GM19372 (cell line): ENCODE measurements at regions not wholly inside any gene's neighbourhood (a gene's known extent, or its start where the extent isn't known, plus 50 kb on each side); places are given as distances from the start of the nearest gene placed in this dataset.
"Not testable (repeated sequence)": the region's sequence is repeated elsewhere in the genome, so short reads cannot be mapped to it uniquely, and the experiment has no call there.

Experiments
- ATAC-seq: cut with Tn5 transposase; IDR thresholded peaks from one replicate; pipeline ENCODE4 v1.9.1; 2021; ENCODE audit warnings: mild to moderate bottlenecking, low read depth, moderate library complexity; ENCODE audit not compliant: unreplicated experiment

DNA sequence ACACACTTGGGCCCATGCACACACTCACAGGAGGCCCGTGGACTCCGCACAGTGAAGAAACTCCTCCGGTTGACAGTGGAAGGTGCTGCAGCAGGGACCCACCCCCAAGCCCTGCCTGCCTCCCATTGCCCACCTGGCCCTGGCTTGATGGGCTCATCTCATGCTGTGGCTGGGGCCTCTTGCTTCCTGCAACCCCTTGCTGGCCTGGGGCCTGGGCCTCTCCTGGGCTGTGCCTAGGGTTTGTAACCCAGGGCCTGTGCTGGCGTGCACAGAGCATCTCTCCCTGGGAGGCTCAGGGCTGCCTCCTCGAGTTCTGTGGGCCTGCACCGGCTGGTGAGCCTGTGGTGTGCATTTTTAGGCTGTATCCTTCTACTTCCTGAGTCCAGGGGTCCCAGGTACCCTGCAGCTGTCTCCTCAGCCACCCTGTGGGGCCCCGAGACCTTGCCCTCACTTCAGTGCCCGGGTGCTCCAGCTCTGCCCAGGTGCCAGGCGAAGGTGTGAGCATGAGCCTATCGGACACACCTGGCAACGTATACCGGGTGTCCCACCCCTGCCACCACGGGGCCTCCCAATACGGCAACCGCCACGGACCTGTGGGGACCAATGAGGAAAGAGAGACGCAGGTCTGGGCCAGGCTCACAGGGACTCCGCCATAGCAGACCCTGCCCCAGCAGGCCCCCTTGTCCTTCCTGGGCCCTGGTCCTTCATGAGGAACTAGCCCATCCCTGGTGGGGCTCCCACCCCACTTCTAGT is 158.3 kb upstream of the POTEB2 start:
- ATAC-seq = not testable (repeated sequence)

DNA sequence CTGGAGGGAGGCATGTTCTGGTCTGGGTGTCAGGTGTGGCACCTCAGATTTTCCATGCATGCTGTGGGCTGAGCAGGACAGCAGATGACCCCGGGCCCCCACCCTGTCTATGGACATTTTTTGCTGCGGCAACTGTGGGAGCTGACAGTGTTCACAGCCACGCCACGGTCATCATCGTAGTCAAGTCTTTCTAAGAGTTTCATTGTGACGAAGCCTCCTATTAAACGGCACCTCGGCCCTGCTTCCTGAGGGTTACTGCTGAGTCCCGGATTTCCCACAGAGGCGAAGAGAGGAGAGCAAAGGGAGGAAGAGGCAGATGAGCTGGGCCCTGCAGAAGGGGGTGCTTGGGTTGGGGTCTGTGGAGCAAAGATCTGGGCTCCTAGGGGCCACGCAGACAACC is 152.1 kb upstream of the POTEB2 start:
- not testable (repeated sequence) for ATAC-seq

DNA sequence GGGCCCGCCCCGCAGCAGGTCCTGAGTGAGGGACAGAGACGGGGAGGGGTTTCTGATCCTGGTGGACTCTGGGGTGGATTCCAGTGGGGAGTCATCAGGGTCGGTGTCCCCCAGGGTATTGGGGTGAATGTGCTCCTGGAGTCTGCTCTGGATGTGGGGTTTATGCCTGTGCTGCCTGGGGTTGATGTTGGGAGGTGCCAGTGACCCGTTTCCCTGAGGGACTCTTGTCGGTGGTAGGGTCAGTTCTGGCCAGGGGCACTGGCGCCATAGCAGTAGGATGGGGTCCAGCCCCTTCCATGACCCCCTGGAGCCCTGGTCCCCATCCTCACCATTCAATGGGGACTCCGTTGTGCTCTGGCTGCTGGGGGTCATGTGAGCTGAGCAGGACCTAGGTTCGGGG is 151.2 kb upstream of the POTEB2 start:
- ATAC-seq = not testable (repeated sequence)

DNA sequence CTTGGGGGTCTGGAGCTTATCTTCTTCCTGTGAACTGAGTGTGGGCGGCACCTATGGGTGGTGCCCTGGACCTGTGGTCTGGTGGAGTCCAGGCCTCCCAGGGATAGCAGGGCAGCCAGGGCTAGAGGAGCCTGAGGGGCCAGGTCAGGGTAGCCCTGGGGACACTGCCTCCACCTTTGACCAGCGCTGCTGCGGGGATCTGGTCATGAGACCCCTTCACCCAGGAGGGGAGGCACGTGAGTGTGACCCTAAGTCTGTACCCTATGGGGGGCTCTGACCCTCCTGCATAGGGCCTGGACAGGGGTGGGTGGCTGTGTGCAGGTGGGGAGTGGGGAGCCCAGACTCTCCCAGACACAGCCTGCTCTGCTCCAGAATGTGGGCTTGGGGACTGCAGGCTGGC is 150.5 kb upstream of the POTEB2 start:
- not testable (repeated sequence) for ATAC-seq

DNA sequence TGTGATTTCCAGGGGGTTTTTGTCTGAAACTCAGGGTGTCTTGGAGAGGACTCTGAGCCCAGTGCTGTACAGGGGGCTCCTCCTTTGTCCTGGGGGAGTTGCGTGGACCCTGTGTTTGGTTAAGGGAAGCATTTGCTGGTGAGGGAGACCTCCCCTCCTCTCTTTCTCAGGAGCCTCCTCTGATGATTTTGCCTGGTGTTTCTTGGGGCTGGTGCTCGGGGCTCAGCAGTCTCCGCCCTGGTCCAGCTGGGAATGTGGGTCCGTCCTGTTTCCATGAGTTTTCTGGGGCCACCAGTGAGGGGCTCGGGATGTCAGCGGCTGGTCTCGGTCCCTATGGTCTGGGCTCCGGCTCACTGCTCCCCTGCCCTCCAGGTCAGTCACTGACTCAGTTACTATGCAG is 149.1 kb upstream of the POTEB2 start:
- not testable (repeated sequence) for ATAC-seq

DNA sequence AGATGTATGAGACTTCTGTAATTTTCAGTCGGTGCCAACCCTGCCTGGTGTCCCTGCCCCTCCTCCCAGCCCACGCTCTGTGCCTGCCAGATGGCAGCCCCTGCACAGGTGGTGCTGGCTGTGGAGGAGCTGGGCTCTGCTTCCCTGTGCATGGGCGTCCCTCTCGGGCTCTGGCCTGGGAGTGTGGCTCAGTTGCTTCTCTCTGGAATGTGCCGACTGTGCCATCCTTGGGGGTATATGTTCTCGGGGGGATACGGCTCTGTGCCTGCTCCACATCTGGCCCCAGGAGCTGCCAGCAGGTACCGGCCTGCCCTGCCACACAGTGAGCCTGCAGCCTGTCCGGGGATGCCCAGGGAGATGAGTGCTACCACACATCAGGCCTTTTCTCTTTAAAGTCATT is 147.2 kb upstream of the POTEB2 start:
- ATAC-seq = not testable (repeated sequence)

DNA sequence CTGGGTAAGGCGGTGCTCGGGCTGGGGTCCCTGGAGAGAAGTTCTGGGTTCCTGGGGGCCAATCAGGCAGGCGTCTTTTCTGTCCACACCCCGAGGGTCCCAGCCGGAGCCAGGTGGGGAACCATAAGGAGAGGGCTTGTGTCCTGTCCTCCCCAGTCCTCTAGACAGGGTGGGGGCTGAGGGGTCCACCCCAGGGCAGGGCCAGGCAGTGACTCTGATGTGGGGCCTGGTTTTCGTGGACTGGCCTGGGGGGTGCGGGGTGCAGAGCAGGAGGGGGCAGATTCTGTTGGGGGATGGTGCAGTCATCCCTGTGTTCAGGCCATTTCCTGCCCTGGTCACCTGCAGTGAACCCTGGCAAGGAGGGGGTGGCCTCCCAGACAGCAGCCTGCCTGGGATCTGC is 143.5 kb upstream of the POTEB2 start:
- ATAC-seq = not testable (repeated sequence)

DNA sequence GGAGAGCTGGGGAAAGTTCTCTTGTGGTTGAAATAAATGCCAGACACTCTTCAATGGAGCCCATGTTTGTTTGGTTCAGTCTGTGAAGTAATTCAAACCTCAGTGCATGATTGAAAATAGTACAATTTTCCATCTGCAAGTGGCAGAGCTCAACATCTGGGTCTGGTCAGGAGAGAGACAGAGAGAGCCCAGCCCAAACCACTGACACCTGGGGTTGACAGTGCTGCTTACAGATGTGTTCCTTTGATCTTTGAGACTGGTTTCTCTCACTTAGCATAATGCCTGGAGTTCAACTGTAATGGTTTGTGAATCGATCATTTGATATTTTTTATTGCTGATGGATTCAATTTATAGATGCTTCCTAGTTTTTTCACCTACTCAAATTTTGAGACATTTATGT is 137.3 kb upstream of the POTEB2 start:
- ATAC-seq = not testable (repeated sequence)

DNA sequence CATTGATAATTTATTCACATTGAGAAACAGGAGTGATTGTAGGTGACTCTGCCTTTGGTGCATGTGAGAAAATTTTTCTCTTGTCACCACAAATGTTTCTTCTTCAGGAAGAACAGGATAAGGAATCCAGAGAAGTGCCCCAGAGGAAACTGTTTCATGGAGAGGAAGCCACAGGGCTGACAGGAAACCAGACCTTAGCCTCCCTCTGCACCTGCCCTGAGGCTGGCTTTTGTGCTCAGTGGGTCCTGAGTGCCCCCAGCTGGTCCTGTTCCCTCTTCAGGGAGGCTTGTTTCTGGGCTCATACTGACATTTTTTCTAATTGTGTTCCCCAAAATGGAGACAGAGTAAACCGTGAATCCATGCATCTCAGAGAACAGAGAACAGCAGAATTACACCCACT is 135.8 kb upstream of the POTEB2 start:
- ATAC-seq = not testable (repeated sequence)

DNA sequence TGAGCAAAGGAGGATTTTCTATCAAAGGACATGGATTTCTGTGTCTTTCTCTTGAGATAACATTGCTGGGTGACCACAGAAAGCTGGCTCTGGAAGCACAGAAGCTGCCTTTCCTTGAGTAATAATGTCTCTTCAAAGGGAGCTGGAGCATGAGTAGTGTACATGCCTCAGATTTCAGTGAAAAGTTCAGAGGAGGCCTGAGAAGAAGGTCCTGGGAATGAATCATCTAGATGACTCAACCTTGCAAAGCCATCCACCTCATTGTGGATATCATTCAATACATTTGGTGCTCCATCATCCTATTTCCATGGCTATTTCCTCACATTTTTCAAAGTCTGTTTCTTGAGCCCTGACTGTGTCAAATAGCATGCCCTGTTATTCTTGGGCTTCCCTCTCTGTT is 125.6 kb upstream of the POTEB2 start:
- not testable (repeated sequence) for ATAC-seq

DNA sequence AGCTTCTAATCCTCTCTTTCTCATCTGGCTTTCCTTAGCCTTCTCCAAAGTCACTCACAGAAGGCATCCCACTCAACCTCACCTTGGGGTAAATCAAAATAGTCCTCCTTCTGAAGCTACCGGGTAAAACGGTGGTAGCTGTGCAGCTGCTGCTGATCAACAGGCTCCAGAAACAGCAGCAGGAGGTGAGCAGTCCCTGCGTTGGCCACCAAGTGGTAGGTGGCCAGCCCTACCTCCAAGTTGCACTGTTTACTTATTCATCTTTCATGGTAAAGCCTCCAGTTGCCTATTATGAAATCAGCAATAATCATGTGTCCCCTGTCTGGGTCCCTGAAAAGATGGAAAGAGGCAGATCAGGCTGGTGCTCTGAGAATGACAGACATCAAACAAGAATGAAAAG is 125.1 kb upstream of the POTEB2 start:
- ATAC-seq = not testable (repeated sequence)

DNA sequence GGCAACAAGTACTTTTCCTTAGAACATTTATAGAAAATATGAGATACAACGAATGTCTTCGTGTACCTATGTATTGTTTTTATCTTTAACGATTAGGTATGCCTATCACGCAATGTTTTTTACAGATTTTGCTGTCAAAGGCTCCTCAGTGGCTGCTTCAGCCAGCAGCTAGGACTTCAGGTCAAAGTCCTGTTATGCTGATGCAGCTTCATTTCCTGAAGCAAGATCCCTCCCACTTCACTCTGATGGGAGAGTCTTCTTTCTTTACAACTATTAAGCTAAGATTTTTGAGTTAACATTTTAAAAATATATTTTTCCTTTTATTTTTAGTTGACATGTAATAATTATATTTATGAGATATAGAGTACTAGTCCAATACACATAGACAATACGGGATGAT is 120.7 kb upstream of the POTEB2 start:
- not testable (repeated sequence) for ATAC-seq

DNA sequence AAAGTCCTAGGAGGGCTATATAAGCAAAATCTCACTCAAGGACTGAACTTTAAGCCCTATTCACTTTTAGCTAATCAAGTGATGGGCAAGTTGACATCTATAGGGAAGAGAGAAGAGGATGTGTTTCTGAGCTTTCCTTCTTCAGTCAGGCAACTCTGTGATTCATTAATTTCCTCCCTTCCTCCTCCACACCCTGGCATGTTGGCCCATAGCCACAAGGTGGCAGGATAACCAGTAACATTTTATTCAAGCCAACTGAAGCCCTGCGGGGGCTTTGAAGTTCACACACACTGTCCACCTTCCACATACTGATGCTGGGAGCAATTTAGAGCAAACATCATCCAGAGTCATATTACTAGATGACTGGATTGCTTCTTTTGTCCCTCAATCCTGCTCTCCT is 111.9 kb upstream of the POTEB2 start:
- peak; percentile 57 for ATAC-seq

DNA sequence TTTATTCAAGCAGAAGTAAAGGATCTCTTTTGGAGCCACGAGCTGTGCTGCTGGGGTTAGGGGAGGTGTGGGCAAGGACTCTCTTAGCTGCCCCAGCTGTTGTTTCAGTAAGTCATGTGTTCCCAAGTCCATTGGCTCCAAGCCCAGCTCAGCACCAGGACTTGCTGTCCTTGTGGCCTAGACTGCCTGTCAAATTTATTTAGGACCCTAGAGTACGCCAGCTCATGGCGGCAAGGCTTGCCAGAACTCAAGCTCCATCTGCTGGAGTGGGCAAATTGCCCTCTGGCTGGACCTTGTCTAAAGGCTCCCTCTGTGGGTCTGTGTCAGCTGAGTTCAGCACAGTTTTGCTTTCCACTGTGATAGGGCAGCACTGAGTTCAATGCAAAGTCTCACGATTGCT is 106.6 kb upstream of the POTEB2 start:
- not testable (repeated sequence) for ATAC-seq

DNA sequence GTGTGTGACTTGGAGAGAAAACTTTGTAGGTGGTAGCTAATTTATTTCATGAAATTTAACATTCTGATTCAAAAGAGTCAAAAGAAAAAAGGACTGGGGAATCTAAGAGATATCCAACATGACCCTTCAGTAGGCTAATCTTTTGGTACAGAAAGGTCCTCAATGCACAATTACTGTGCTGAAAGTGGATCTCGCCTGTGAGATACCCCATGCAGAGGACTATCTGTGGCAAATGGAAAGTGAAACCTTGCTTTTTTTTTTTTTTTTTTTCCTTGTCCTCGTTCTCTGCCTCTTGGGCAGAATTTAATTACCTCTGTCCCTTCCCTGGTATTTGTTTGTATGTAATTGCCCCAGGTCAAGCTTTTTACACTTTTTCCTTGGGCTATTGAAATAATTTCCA is 93.2 kb upstream of the POTEB2 start:
- not testable (repeated sequence) for ATAC-seq

DNA sequence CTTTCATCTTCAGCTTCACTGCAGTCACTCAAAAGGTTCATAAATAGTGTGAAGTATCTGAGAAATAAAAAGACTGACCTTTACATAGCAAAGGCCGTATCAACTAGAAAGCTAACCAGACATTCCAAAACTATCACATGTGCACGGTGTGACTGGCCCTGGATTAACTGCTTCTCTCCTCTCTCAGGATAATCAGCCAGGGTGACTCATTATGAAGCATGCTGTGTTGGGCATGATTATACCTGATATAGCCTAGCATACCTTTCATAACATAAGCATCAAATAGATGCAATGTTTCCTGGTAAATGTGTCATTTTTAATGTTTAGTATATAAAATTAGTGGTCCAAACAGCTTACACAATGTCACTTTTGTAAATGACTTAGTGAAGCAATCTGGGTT is 63.2 kb upstream of the POTEB2 start:
- ATAC-seq = not testable (repeated sequence)
